GM12891 (cell line): ENCODE measurements at regions not wholly inside any gene's neighbourhood (a gene's known extent, or its start where the extent isn't known, plus 50 kb on each side); places are given as distances from the start of the nearest gene placed in this dataset.
"Not testable (repeated sequence)": the region's sequence is repeated elsewhere in the genome, so short reads cannot be mapped to it uniquely, and the experiment has no call there.

Source experiments
- PAX5 ChIP-seq: IDR thresholded peaks from 2 replicates; pipeline ENCODE4 v1.6.1; 2011; ENCODE audit warnings: low read length, moderate library complexity, mild to moderate bottlenecking; ENCODE audit not compliant: insufficient read depth, severe bottlenecking
- POLR2A ChIP-seq: IDR thresholded peaks from 2 replicates; pipeline ENCODE4 v1.6.1; 2011; ENCODE audit warnings: low read depth, low read length, control low read depth
- POLR2AphosphoS5 ChIP-seq: IDR thresholded peaks from 2 replicates; pipeline ENCODE4 v1.6.1; 2011; ENCODE audit warnings: low read depth, low read length, control low read depth
- POU2F2 ChIP-seq: IDR thresholded peaks from 2 replicates; pipeline ENCODE4 v1.6.1; 2011; ENCODE audit warnings: low read depth, mild to moderate bottlenecking, control low read depth, low read length, moderate library complexity
- TAF1 ChIP-seq: IDR thresholded peaks from 2 replicates; pipeline ENCODE4 v1.6.1; 2011; ENCODE audit warnings: low read depth, low read length, control low read depth

DNA sequence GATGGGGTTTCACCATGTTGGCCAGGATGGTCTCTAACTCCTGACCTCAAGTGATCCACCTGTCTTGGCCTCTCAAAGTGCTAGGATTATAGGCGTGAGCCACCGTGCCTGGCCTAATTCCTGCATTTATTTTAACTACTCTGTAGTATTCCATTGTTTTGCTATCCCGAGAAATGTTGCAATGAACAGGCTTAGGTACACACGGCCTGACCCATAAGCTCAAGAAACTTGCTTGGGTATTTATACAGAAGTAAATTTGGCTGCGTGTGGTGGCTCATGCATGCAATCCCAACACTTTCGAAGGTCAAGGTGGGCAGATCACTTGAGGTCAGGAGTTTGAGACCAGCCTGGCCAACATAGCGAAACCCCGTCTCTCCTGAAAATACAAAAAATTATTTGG lies 67.1 kb upstream of the GPCPD1 start:
- not testable (repeated sequence) for TF ChIP-seq POLR2AphosphoS5, POLR2A, TAF1, POU2F2, PAX5
